ENCODE measurements at regions not wholly inside any gene's neighbourhood (a gene's known extent, or its start where the extent isn't known, plus 50 kb on each side); places are given as distances from the start of the nearest gene placed in this dataset.

DNA sequence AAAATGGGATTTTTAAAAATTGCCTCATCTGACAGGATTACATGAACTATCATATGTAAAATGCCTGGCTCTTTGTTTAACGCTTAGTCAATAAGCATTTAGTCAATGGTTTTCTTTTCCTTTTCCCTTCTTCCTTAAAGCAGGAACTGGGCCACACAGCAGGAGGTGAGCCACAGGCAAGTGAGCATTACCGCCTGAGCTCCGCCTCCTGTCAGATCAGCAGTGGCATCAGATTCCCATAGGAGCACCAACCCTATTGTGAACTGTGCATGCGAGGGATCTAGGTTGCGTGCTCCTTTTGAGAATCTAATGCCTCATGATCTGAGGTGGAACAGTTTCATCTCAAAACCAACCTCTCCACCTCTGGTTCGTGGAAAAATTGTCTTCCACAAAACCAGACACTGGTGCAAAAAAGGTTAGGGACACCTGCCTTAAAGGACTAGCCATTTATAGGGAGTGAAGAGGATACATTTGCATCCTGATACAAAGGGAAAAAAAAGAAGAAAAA lies 306.1 kb downstream of the FBXW7 start:
- no peak for DNase-seq (ENCODE audit: low spot score)
- Histone ChIP-seq H3K36me3 (replicated peaks; ENCODE audit: insufficient read depth, low read depth) (no peaks in the 10 kb centered on the region), H4K20me1 (ENCODE audit: insufficient read depth, poor library complexity, severe bottlenecking) (no peaks in the 10 kb centered on the region), H3K4me3 (no peak overlapping the region), H3K4me2 (no peak overlapping the region), H3K27ac (no peak overlapping the region), H2AFZ (no peak overlapping the region), H3K9me2 (replicated peaks; ENCODE audit: insufficient read depth) (no peaks in the 10 kb centered on the region), H3K4me1 (ENCODE audit: insufficient read depth) (peaks cover 4% of the 10 kb centered on the region), H3K27me3 (no peaks in the 10 kb centered on the region), H3K79me2 (no peaks in the 10 kb centered on the region), H3K9me3 (ENCODE audit: low read depth) (no peaks in the 10 kb centered on the region)
- no peak for TF ChIP-seq EZH2phosphoT487 (IDR thresholded peaks at IDR 0.05; ENCODE audit: low read depth, severe bottlenecking, unreplicated experiment)
- TF ChIP-seq, protein P1, sequence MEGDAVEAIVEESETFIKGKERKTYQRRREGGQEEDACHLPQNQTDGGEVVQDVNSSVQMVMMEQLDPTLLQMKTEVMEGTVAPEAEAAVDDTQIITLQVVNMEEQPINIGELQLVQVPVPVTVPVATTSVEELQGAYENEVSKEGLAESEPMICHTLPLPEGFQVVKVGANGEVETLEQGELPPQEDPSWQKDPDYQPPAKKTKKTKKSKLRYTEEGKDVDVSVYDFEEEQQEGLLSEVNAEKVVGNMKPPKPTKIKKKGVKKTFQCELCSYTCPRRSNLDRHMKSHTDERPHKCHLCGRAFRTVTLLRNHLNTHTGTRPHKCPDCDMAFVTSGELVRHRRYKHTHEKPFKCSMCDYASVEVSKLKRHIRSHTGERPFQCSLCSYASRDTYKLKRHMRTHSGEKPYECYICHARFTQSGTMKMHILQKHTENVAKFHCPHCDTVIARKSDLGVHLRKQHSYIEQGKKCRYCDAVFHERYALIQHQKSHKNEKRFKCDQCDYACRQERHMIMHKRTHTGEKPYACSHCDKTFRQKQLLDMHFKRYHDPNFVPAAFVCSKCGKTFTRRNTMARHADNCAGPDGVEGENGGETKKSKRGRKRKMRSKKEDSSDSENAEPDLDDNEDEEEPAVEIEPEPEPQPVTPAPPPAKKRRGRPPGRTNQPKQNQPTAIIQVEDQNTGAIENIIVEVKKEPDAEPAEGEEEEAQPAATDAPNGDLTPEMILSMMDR (IDR thresholded peaks at IDR 0.05; ENCODE audit: poor library complexity), result no peak
- TF ChIP-seq EZH2 (IDR thresholded peaks at IDR 0.05; ENCODE audit: borderline replicate concordance), result no peak
- 87% methylated on average over 6 of the region's 6 CpGs for WGBS (ENCODE audit: low lambda C conversion rate, missing lambda C conversion rate)

DNA sequence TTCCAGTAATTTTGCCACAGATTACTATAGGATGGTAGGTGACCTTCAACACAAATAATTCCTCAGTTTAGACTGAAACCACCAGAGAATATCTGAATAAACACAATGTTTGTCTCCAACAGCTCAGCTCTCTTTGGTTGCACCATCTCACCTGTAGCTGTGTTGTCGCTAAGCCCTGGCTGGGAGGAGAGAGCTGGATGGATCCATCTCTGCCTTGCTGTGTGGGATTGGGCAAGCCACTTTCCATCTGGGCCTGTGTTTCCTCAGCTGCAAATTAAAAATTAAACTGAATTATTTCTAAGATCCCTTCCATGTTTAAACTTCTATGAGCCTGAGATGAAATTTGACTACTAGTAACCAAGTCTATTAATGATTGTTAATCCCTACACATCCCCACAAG lies 310.2 kb downstream of the FBXW7 start:
- Histone ChIP-seq H3K27me3 (no peaks in the 10 kb centered on the region), H3K4me3 (no peak overlapping the region), H3K79me2 (no peaks in the 10 kb centered on the region), H3K9me3 (ENCODE audit: low read depth) (no peaks in the 10 kb centered on the region), H3K36me3 (replicated peaks; ENCODE audit: insufficient read depth, low read depth) (no peaks in the 10 kb centered on the region), H3K4me1 (ENCODE audit: insufficient read depth) (peaks cover 13% of the 10 kb centered on the region), H2AFZ (no peak overlapping the region), H3K4me2 (no peak overlapping the region), H4K20me1 (ENCODE audit: insufficient read depth, poor library complexity, severe bottlenecking) (no peaks in the 10 kb centered on the region), H3K9me2 (replicated peaks; ENCODE audit: insufficient read depth) (no peaks in the 10 kb centered on the region), H3K27ac (no peak overlapping the region)
- TF ChIP-seq, protein P1 (IDR thresholded peaks at IDR 0.05; ENCODE audit: poor library complexity), result no peak
- TF ChIP-seq EZH2 (IDR thresholded peaks at IDR 0.05; ENCODE audit: borderline replicate concordance) (no peak), EZH2phosphoT487 (IDR thresholded peaks at IDR 0.05; ENCODE audit: low read depth, severe bottlenecking, unreplicated experiment) (no peak)
- 95% methylated on average over 1 of the region's 1 CpG for WGBS (ENCODE audit: low lambda C conversion rate, missing lambda C conversion rate)
- no peak for DNase-seq (ENCODE audit: low spot score)

DNA sequence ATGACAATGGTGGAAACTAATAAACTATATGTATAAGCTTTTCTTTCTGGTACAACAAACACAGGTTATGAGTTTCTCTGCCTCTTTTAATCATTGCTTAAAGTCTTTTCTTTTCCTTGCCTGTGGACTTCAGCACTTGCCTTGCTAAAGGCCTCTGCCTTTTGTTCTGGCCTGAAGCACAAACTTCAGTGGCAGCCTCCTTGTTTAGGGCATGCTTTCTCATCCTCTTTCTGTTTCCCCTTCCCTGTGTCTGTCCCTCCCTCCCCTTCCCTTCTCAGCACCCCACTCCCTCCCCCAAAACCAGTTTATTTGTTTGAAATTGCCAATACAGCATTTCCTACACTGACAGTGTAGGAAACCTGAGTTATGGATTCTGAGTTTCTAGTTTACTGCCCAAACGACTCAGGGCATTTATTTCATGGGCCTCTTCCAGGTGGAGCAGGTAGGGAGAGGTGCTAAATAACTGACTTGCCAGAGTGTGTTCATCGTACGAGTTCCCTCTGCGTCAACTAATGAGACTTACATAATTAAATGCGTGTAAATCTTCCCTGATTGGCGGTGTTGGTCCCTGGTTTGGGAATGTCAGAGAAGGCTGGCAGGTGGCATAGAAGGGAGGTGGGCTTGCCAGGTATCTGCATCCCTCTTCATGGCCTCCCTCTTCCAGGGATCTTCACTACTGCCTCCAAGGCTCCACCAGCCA lies 311.0 kb downstream of the FBXW7 start:
- Histone ChIP-seq H3K9me3 (ENCODE audit: low read depth) (no peaks in the 10 kb centered on the region), H3K4me3 (no peak overlapping the region), H2AFZ (peak overlapping the region; percentile 45), H3K4me1 (ENCODE audit: insufficient read depth) (peaks cover 13% of the 10 kb centered on the region), H3K27me3 (no peaks in the 10 kb centered on the region), H3K79me2 (no peaks in the 10 kb centered on the region), H3K36me3 (replicated peaks; ENCODE audit: insufficient read depth, low read depth) (no peaks in the 10 kb centered on the region), H3K9me2 (replicated peaks; ENCODE audit: insufficient read depth) (no peaks in the 10 kb centered on the region), H4K20me1 (ENCODE audit: insufficient read depth, poor library complexity, severe bottlenecking) (no peaks in the 10 kb centered on the region), H3K27ac (peak overlapping the region; percentile 85), H3K4me2 (no peak overlapping the region)
- no peak for DNase-seq (ENCODE audit: low spot score)
- TF ChIP-seq, protein P1 (IDR thresholded peaks at IDR 0.05; ENCODE audit: poor library complexity), result no peak
- TF ChIP-seq EZH2phosphoT487 (IDR thresholded peaks at IDR 0.05; ENCODE audit: low read depth, severe bottlenecking, unreplicated experiment) (no peak), EZH2 (IDR thresholded peaks at IDR 0.05; ENCODE audit: borderline replicate concordance) (no peak)
- whole genome bisulfite sequencing (ENCODE audit: low lambda C conversion rate, missing lambda C conversion rate), result 84% methylated on average over 6 of the region's 6 CpGs

Measured in hepatocyte (in vitro differentiated cells).